Pancreas (tissue), 10 donors: ENCODE measurements at regions not wholly inside any gene's neighbourhood (a gene's known extent, or its start where the extent isn't known, plus 50 kb on each side); places are given as distances from the start of the nearest gene placed in this dataset.
"Not testable (repeated sequence)": the region's sequence is repeated elsewhere in the genome, so short reads cannot be mapped to it uniquely, and the experiment has no call there.

Source experiments
- ATAC-seq, 4 donors: fragments of 200-7000 bp; cut with Tn5 transposase; one replicate each; pipeline versions ENCODE4 v1.8.0 to v1.9.1; 2020; ENCODE audit warnings: mild to moderate bottlenecking in 4 of 4, moderate library complexity in 4 of 4
- DNase-seq, 6 donors: peaks; one replicate each; pipeline ENCODE4 v3.0.0-alpha.2; 2020
- FAIRE-seq: peaks from 2 replicates; lab custom pipeline; 2012; peaks lifted over from hg19 to GRCh38; lab: Jason Lieb, UNC
- H3K27ac ChIP-seq, 4 donors: fragments of 200-600 bp; sonication (generic); 1 replicate in 3 of 4; 2 replicates in 1 of 4; pipeline versions ENCODE4 v1.5.0 to v1.8.0; 2020
- H3K27me3 ChIP-seq, 4 donors: fragments of 200-600 bp; one replicate each; pipeline ENCODE4 v1.8.0; 2021
- H3K36me3 ChIP-seq, 3 donors: fragments of 200-600 bp; sonication (generic) in 1 of 3; one replicate each; pipeline versions ENCODE4 v1.5.0 to v1.8.0; 2020 to 2021
- H3K4me1 ChIP-seq, 3 donors: fragments of 200-600 bp; one replicate each; pipeline ENCODE4 v1.8.0; 2021
- H3K4me3 ChIP-seq, 4 donors: fragments of 200-600 bp; sonication (generic) in 2 of 4; one replicate each; pipeline versions ENCODE4 v1.5.0 to v1.8.0; 2020 to 2021
- H3K9me3 ChIP-seq, 4 donors: fragments of 200-600 bp; one replicate each; pipeline ENCODE4 v1.8.0; 2021
- CTCF ChIP-seq, 4 donors: fragments of 200-600 bp; sonication (generic) in 3 of 4; IDR thresholded peaks; one replicate each; pipeline versions ENCODE4 v1.5.0 to v1.8.0; 2021; ENCODE audit warnings: antibody characterized with exemption in 4 of 4
- WGBS, 2 donors: extraction: QIAGEN DNeasy Blood & Tissue Kit; methylation state at CpG; one replicate each; pipeline ENCODE4 v1.1.7; 2013; 5-methylcytosine and 5-hydroxymethylcytosine counted together
- intact Hi-C, 3 donors: fragments of 100-400 bp; cut with DNase I; formaldehyde crosslinking; loops; one replicate each; pipeline versions ENCODE4 v1.11.1 to v1.14.2; 2022
- donor health status: healthy with polysubstance abuse.
- donor health status: DM: no; HTN: no; CAD: no; lungs with moderate emphysema.
- donor health status: DM: no; HTN: no; CAD: no.
- donor health status: control.
- donor health status: control.
- donor health status: Bipolar disorder and iron deficiency.
- donor health status: DM: yes; HTN: yes; CAD: no.
- donor health status: DM: no; HTN: no; CAD: no.
- donor health status: DM: no; HTN: no; CAD: no.
- donor health status: DM: yes; HTN: yes; CAD: no.

GRCh38 chr11:37171451-37171850, 573.4 kb upstream of the RAG2 start:
- FAIRE-seq (no peak), DNase-seq (no peak)
- TF ChIP-seq CTCF (IDR thresholded peaks at IDR 0.05): no peak

DNA sequence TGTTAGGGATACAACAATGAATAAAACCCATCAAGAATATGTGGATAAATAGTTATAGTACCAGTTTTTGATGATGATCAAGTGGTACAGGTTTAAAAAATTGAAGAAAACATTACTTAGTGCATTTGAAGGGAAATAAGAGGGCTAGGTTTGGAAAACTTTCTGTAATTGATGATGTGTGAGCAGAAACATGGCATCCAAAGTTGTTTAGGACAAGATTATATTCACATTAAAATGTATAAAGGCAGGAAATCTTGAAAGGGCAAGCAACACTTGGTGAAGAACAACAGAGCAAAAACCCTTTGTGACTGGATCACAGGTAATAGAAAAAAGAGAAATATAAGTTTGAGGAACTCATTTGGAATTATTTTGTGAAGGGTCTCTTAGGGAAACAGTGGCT, 572.3 kb upstream of the RAG2 start:
- no peaks in the 10 kb centered on the region for H3K27me3 ChIP-seq
- intact Hi-C loops: no loop called here
- H3K27ac ChIP-seq: no peak overlapping the region
- no peaks in the 10 kb centered on the region for H3K4me1 ChIP-seq
- no peak overlapping the region for H3K4me3 ChIP-seq
- ATAC-seq (no peak), DNase-seq (no peak), FAIRE-seq (no peak)
- no peaks in the 10 kb centered on the region for H3K36me3 ChIP-seq
- no peak for TF ChIP-seq CTCF (IDR thresholded peaks at IDR 0.05)
- H3K9me3 ChIP-seq: no peaks in the 10 kb centered on the region

More at GRCh38 chr11:37171451-37171850, 573.4 kb upstream of the RAG2 start:
- Histone ChIP-seq H3K27me3 (no peaks in the 10 kb centered on the region), H3K36me3 (no peaks in the 10 kb centered on the region), H3K27ac (no peak overlapping the region), H3K9me3 (no peaks in the 10 kb centered on the region), H3K4me1 (no peaks in the 10 kb centered on the region), H3K4me3 (no peak overlapping the region)
- 6 to 15% methylated on average over 2 of the region's 2 CpGs for WGBS, 2 donors
- ATAC-seq: no peak
- intact Hi-C loops: no loop called here

GRCh38 chr11:37145434-37145833, 547.4 kb upstream of the RAG2 start:
- H3K27ac ChIP-seq, H3K4me3 ChIP-seq, FAIRE-seq, intact Hi-C loops, ATAC-seq, H3K9me3 ChIP-seq, H3K4me1 ChIP-seq, H3K27me3 ChIP-seq, H3K36me3 ChIP-seq: not testable (repeated sequence)
- WGBS, 2 donors: 48 to 53% methylated on average over 1 of the region's 1 CpG
- DNase-seq: peak in 1 of 6 donors; percentile 8

DNA sequence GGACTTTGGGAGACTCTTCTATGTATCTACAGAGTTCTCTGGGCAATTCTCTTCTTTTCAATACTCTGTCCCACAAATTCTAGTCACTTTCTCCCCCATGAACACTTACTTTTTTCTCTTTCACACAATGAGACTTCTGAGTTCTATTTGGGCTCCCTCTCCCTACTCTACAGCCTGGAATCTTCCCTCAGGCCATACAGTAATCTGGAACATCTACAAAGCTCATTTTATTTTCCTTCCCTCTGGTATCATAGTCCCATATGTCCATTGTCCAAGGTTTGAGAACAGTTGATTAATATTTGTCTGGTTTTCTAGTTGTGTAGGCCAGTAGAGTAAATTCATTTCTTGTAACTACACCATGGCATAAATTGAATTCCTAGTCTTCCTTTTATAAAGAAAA, 544.6 kb upstream of the RAG2 start:
- Histone ChIP-seq H3K27ac (no peak overlapping the region), H3K9me3 (no peaks in the 10 kb centered on the region), H3K4me3 (no peak overlapping the region), H3K4me1 (no peaks in the 10 kb centered on the region), H3K36me3 (no peaks in the 10 kb centered on the region), H3K27me3 (no peaks in the 10 kb centered on the region)
- no peak for TF ChIP-seq CTCF (IDR thresholded peaks at IDR 0.05)
- FAIRE-seq (no peak), DNase-seq (no peak), ATAC-seq (no peak)
- intact Hi-C loops: no loop called here

- no peaks in the 10 kb centered on the region for H3K4me1 ChIP-seq
- H3K4me3 ChIP-seq: no peak overlapping the region
- no peak for DNase-seq
These were observed 543.7 kb upstream of the RAG2 start for GRCh38 chr11:37141707-37142106.

GRCh38 chr11:37135606-37136005, 537.6 kb upstream of the RAG2 start:
- FAIRE-seq, DNase-seq, intact Hi-C loops, H3K4me3 ChIP-seq, H3K9me3 ChIP-seq, H3K4me1 ChIP-seq, H3K36me3 ChIP-seq, H3K27me3 ChIP-seq, ATAC-seq, H3K27ac ChIP-seq: not testable (repeated sequence)
- 57 to 63% methylated on average over 6 of the region's 6 CpGs for WGBS, 2 donors

More at GRCh38 chr11:37141707-37142106, 543.7 kb upstream of the RAG2 start:
- ATAC-seq (no peak), FAIRE-seq (no peak)
- no peaks in the 10 kb centered on the region for H3K9me3 ChIP-seq
- no peaks in the 10 kb centered on the region for H3K36me3 ChIP-seq
- intact Hi-C loops: no loop called here
- 59 to 60% methylated on average over 5 of the region's 5 CpGs for WGBS, 2 donors
- TF ChIP-seq CTCF (IDR thresholded peaks at IDR 0.05): no peak
- H3K27me3 ChIP-seq: no peaks in the 10 kb centered on the region
- no peak overlapping the region for H3K27ac ChIP-seq
